ENCODE measurements at regions not wholly inside any gene's neighbourhood (a gene's known extent, or its start where the extent isn't known, plus 50 kb on each side); places are given as distances from the start of the nearest gene placed in this dataset.

GRCh38 chr17:77353684-77354419, 213.1 kb downstream of the SEC14L1 start:
- Histone ChIP-seq H3K27ac (ENCODE audit: low read depth, low read length) (no peak overlapping the region), H3K56ac (replicated peaks; ENCODE audit: insufficient read length, low read depth, low read length) (no peak overlapping the region), H4K20me1 (replicated peaks in 1 of 2; ENCODE audit: control insufficient read depth in 1 of 2, insufficient read depth in 2 of 2, low read length in 2 of 2) (peaks cover 0 to 3% of the 10 kb centered on the region in 2 experiments), H3K14ac (ENCODE audit: insufficient read length) (no peak overlapping the region), H3K79me1 (ENCODE audit: low read depth, low read length) (peaks cover 5% of the 10 kb centered on the region), H2AK5ac (ENCODE audit: low read depth, low read length) (no peak overlapping the region), H3K4me1 (replicated peaks in 1 of 4; ENCODE audit: control insufficient read depth in 3 of 4, insufficient read depth in 4 of 4, low read length in 3 of 4) (peaks cover 0 to 13% (median 6%) of the 10 kb centered on the region in 4 experiments; a peak in 6 of 7 replicates), H3K27me3 (replicated peaks in 1 of 4; ENCODE audit: control insufficient read depth in 3 of 4, extremely low read depth in 1 of 4, insufficient read depth in 3 of 4, low read length in 3 of 4) (no peaks in the 10 kb centered on the region), H3K23me2 (ENCODE audit: low read depth, low read length) (no peaks in the 10 kb centered on the region), H3K23ac (ENCODE audit: insufficient read length) (no peak overlapping the region), H3K4me2 (ENCODE audit: insufficient read depth in 1 of 2, low read depth in 2 of 2, low read length in 2 of 2) (no peak overlapping the region), H2BK20ac (ENCODE audit: low read length) (no peak overlapping the region), H2BK5ac (ENCODE audit: low read depth, low read length) (no peak overlapping the region), H4K8ac (ENCODE audit: extremely low read depth, insufficient read depth, low read length) (no peak overlapping the region), H4K5ac (ENCODE audit: insufficient read length, low read depth, low read length) (no peak overlapping the region), H3K4ac (replicated peaks; ENCODE audit: insufficient read length, low read depth, low read length) (no peak overlapping the region), H2BK12ac (ENCODE audit: low read depth, low read length) (peak overlapping the region; percentile 2; the same call in 1 of the 2 replicates), H2BK120ac (replicated peaks; ENCODE audit: low read depth, low read length) (no peak overlapping the region), H2AFZ (ENCODE audit: low read length) (no peak overlapping the region), H3K18ac (ENCODE audit: extremely low read depth, low read length) (no peak overlapping the region), H4K91ac (replicated peaks; ENCODE audit: insufficient read length, low read length) (no peak overlapping the region), H2BK15ac (ENCODE audit: low read length) (peak overlapping the region; percentile 77; the same call in 1 of the 2 replicates), H3K4me3 (ENCODE audit: extremely low read depth in 1 of 4, insufficient read depth in 2 of 4, low read depth in 3 of 4, low read length in 4 of 4) (no peak overlapping the region), H3K9ac (replicated peaks in 1 of 4; ENCODE audit: extremely low read depth in 1 of 4, low read depth in 3 of 4, low read length in 3 of 4) (no peak overlapping the region), H3K79me2 (ENCODE audit: control insufficient read depth in 1 of 2, insufficient read depth in 2 of 2, low read length in 2 of 2) (0 out of 4 replicates have a peak, but pooled peaks cover 0 to 3% of the 10 kb centered on the region in 2 experiments), H3K36me3 (ENCODE audit: control insufficient read depth in 2 of 4, insufficient read depth in 4 of 4, low read length in 3 of 4) (no peaks in the 10 kb centered on the region), H3K9me3 (ENCODE audit: insufficient read depth in 2 of 2, low read depth in 1 of 2, low read length in 1 of 2) (peaks cover 4 to 10% of the 10 kb centered on the region in 2 experiments; a peak in 2 of 4 replicates)
- POLR2A ChIA-PET (ENCODE audit: partially characterized antibody): interaction anchor here (1.1 to 1.4 kb wide), 3 partner anchors 8 to 68 kb away, joined by 3 to 4 read pairs (median 3); no protein-coding TSS in a partner anchor
- FAIRE-seq (no peak), DNase-seq (ENCODE audit: low read depth in 1 of 2, low spot score in 2 of 2) (no peak)
- 86% methylated on average over 15 of the region's 15 CpGs; no CpG with 5 or more reads in 1 of the 2 experiments for WGBS, 2 experiments (ENCODE audit: extremely low coverage in 1 of 2, insufficient coverage in 1 of 2, insufficient read length in 1 of 2, insufficient replicate concordance in 2 of 2, low coverage in 1 of 2, low lambda C conversion rate in 2 of 2, missing lambda C conversion rate in 1 of 2)
- CTCF ChIA-PET (ENCODE audit: partially characterized antibody): interaction anchor here (0.6 to 1.5 kb wide), 6 partner anchors 8 to 265 kb away, joined by 3 to 5 read pairs (median 4); no protein-coding TSS in a partner anchor
- TF ChIP-seq CREB1 (IDR thresholded peaks at IDR 0.05): no peak
- TF ChIP-seq CHD1 (IDR thresholded peaks at IDR 0.05; ENCODE audit: low read depth, low read length): no peak
- TF ChIP-seq RBBP5 (IDR thresholded peaks at IDR 0.05; ENCODE audit: borderline replicate concordance, low read depth, low read length): no peak
- TF ChIP-seq SP2 (IDR thresholded peaks at IDR 0.05; ENCODE audit: low read length): no peak
